Choroid plexus epithelial cell (primary cell): ENCODE measurements at regions not wholly inside any gene's neighbourhood (a gene's known extent, or its start where the extent isn't known, plus 50 kb on each side); places are given as distances from the start of the nearest gene placed in this dataset.

Experiments
- DNase-seq: peaks from one replicate; pipeline ENCODE4 v3.0.0-alpha.2; 2010; ENCODE audit warnings: low read depth
- H3K4me3 ChIP-seq: 2 replicates; pipeline ENCODE4 v1.5.1; 2011; ENCODE audit warnings: low read depth, mild to moderate bottlenecking, control low read depth, low read length, moderate library complexity
- TF ChIP-seq, protein P1 (sequence below): conservative IDR thresholded peaks from 2 replicates; pipeline ENCODE4 v1.5.1; 2011; ENCODE audit warnings: low read depth, mild to moderate bottlenecking, control low read depth, inconsistent platforms, low read length, moderate library complexity

- H3K4me3 ChIP-seq = no peak overlapping the region
- DNase-seq = no peak
- TF ChIP-seq, protein P1, sequence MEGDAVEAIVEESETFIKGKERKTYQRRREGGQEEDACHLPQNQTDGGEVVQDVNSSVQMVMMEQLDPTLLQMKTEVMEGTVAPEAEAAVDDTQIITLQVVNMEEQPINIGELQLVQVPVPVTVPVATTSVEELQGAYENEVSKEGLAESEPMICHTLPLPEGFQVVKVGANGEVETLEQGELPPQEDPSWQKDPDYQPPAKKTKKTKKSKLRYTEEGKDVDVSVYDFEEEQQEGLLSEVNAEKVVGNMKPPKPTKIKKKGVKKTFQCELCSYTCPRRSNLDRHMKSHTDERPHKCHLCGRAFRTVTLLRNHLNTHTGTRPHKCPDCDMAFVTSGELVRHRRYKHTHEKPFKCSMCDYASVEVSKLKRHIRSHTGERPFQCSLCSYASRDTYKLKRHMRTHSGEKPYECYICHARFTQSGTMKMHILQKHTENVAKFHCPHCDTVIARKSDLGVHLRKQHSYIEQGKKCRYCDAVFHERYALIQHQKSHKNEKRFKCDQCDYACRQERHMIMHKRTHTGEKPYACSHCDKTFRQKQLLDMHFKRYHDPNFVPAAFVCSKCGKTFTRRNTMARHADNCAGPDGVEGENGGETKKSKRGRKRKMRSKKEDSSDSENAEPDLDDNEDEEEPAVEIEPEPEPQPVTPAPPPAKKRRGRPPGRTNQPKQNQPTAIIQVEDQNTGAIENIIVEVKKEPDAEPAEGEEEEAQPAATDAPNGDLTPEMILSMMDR = no peak
These were observed 175.3 kb upstream of the BRINP1 start for GRCh38 chr9:119544492-119544891.

GRCh38 chr9:119537138-119537537, 167.9 kb upstream of the BRINP1 start:
- DNase-seq = no peak
- no peak overlapping the region for H3K4me3 ChIP-seq
- TF ChIP-seq, protein P1 = no peak

DNA sequence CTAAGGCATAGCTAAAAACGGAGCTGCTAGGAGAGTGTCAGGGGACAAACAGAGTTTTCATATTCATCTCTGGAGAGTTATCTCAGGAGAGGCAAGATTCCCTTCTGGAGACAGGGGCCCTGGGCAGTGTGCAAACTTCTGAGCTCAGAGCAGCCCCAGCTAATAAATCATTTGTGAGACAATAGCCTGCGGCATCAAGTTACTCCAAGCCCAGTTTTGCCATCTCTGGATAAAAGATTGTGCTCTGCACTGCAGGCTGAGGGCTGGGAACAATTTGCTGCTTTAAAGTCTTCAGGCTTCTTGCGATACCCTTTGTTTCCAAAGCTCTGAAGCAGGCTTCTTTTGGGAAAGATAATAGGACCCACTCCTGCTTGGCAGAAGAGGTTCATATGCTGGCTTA, 164.3 kb upstream of the BRINP1 start:
- no peak overlapping the region for H3K4me3 ChIP-seq
- no peak for DNase-seq
- TF ChIP-seq, protein P1 = no peak

- no peak for DNase-seq
- TF ChIP-seq, protein P1 = no peak
- no peak overlapping the region for H3K4me3 ChIP-seq
These were observed 157.5 kb upstream of the BRINP1 start for GRCh38 chr9:119526698-119527097.

GRCh38 chr9:119523508-119523907, 154.3 kb upstream of the BRINP1 start:
- no peak overlapping the region for H3K4me3 ChIP-seq
- no peak for DNase-seq
- TF ChIP-seq, protein P1 = no peak

DNA sequence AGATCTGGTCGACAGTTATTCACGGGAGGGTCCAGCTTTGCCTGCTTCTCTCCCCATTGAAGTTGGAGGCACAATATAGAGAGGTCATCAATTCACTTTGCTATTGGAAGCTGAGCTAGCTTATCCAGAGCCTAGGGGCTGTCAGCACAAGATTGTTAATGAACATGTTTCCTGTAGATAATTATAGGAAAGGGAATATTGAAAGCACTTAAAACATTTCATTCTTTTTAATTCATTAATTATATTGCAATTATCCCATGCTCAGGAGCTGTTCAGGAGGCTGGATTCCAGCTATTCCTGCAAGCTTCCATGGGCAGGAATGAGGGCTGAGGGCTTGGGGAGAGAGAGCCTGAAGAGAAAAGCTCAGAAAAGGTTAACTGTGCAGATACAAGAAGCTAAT, 153.1 kb upstream of the BRINP1 start:
- H3K4me3 ChIP-seq = no peak overlapping the region
- no peak for DNase-seq
- TF ChIP-seq, protein P1 = no peak

- H3K4me3 ChIP-seq = no peak overlapping the region
- DNase-seq = no peak
- TF ChIP-seq, protein P1 = no peak
These were observed 140.2 kb upstream of the BRINP1 start for GRCh38 chr9:119509291-119509905.
